GM18511 (cell line): ENCODE measurements at regions not wholly inside any gene's neighbourhood (a gene's known extent, or its start where the extent isn't known, plus 50 kb on each side); places are given as distances from the start of the nearest gene placed in this dataset.
"Not testable (repeated sequence)": the region's sequence is repeated elsewhere in the genome, so short reads cannot be mapped to it uniquely, and the experiment has no call there.

Experiments
- ATAC-seq: cut with Tn5 transposase; IDR thresholded peaks from one replicate; pipeline ENCODE4 v1.9.1; 2021; ENCODE audit warnings: mild to moderate bottlenecking, moderate library complexity; ENCODE audit not compliant: unreplicated experiment

DNA sequence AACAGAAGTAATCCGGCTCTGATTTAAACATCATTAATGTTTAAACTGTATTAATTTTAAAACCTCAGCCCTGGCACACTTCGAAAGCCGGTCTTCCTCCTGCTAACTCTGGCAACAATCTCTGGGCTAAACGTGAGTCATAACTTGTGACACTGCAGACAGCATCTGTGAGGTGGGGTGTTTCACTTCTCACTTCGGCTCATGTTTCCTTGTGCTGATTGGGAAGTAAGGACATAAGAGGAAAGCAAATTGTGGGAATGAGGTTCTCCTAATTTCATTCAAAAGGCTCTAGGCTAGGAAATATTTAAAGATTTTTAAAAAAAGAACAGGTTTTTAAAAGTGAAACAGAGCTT lies 139.9 kb upstream of the USP9X start:
- ATAC-seq = no peak

DNA sequence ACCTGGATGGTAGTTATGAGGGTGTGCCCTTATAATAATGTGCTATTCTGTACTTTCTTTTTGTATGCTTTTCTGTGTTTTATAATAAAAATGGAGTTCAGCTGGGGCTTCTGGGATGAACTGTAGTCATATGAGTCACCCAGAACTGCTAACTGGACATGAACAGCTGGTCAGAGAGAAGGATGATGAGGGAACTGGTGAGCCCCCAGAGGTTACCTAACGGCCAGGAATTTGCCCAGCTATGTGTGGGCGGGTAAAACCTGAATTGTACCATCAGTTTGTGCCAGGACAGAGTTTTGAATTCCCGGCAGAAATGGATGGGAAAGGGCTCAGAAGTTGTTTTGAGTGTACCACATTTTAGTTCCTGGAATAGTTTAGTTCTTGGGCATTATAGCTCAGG lies 138.0 kb upstream of the USP9X start:
- ATAC-seq = no peak

DNA sequence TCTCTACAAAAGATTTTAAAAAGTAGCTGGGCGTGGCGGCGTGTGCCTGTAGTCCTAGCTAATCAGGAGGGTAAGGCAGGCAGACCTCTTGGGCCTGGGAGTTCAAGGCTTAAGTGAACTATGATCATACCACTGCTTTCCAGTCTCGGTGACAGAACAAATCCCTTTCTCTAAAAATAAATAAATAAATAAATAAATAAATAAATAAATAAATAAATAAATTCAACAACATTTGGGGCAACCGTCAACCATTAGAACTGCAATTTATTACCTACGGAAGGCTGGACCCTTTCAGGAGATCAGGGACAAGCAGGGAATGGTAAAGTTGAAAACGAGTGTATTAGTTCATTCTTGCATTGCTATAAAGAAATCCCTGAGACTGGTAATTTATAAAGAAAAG lies 136.2 kb upstream of the USP9X start:
- no peak for ATAC-seq

DNA sequence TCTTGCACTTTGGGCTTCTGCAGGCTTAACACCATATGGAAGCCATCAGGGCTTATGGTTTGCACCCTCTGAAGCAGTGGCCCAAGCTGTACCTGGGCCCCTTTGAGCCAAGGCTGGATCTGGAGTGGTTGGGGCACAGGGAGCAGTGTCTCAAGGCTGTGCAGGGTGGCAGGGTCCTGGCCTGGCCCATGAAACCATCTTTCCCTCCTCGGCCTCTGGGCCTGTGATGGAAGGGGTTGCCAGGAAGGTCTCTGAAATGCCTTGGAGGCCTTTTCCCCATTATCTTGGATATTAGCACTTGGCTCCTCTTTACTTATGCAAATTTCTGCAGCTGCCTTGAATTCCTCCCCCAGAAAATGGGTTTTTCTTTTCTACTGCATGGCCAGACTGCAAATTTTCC lies 134.7 kb upstream of the USP9X start:
- no peak for ATAC-seq

DNA sequence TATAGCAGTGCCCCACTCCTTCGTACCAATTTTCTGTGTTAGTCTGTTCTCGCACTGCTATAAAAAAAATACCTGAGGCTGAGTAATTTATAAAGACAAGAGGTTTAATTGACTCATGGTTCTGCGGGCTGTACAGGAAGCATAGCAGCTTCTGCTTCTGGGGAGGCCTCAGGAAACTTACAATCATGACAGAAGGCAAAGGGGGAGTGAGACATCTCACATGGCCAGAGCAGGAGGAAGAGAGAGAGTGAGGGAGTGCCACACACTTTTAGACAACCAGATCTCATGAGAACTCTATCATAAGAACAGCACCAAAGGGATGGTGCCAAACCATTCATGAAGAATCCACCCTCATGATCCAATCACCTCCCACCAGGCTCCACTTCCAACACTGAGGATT lies 133.8 kb upstream of the USP9X start:
- ATAC-seq = not testable (repeated sequence)

DNA sequence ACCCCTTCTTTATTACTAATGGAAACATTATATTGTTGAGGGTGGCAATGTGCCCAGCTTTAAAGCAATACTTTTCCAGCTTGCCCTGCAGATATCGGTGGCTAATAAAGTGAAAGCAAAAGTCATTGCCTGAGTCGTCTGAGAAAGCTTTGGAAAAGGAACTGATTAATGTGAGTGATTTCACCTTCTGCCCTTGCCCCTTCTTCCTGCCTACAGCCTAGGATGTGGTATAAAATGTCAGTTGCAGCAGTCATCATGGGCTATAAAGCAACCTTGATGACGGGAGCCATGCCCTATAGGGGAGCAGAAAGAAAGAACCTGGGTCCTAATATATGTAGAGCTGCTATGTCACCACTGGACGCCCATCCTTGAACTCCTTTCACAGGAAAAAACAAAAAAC lies 132.4 kb upstream of the USP9X start:
- peak; percentile 48 for ATAC-seq

DNA sequence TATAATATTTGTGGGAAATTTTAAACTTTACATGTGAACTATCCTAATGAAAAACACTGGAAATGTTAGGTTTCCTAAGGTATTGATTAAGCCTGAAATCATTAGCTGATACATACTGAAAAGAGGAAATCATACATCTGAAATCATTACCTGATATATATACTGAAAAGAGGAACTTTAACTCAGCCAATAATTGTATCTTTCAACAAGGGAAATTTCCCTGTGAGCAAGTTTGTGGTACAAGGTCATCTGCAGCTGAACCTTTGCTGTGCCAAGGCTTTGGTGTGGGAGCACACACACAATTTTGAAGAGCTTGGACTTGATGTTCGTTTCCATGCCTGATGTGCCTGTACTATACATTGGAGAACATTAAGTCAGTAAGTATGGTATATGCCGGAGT lies 131.9 kb upstream of the USP9X start:
- peak; percentile 89 for ATAC-seq

DNA sequence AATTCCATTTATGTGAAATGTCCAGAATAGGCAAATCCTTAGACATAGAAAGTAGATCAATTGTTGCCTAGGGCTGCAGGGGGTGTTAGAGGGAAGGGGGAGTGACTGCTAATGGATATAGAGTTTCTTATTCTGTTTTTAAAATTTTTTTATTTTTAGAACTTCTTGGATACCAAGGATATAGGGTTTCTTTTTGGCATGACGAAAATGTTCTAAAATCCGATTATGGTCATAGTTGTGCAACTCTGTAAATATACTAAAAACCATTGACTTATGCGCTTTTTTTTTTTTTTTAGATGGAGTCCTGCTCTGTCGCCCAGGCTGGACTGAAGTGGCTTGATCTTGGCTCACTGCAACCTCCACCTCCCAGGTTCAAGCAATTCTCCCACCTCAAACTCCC lies 125.2 kb upstream of the USP9X start:
- no peak for ATAC-seq

DNA sequence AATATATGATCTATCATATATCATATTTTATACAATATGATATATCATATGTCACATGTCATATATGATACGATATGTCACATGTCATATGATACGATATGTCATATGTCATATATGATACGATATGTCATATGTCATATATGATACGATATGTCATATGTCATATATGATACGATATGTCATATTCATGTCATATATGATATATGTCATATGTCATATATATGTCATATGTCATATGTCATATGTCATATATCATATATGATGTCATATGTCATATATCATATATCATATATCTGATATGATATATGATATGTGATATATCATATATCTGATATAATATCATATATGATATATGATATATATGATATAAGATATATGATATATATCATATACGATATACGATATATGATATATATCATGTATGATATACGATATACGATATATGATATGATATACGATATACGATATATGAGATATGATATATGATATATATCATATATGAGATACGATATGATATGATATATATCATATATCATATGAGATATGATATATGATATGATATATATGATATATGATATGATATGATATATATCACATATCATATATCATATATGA lies 122.3 kb upstream of the USP9X start:
- ATAC-seq = no peak

DNA sequence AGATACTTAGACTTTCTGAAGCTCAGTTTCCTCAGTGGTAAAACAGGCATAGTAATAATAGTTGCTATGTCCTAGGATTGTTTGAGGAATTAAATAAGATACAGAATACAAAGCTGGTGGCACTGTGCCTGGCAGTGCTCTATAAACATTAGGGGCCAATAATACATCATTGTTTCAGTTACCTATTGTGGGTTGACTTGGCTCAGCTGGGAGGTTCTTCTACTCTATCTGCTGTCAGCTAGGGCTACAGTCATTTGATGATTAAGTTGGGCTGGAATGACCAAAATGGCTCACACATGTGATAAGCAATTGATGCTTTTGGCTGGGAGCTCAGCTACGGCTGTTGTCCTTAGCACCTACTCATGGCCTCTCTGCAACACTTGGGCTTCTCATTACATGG lies 121.2 kb upstream of the USP9X start:
- ATAC-seq = no peak

DNA sequence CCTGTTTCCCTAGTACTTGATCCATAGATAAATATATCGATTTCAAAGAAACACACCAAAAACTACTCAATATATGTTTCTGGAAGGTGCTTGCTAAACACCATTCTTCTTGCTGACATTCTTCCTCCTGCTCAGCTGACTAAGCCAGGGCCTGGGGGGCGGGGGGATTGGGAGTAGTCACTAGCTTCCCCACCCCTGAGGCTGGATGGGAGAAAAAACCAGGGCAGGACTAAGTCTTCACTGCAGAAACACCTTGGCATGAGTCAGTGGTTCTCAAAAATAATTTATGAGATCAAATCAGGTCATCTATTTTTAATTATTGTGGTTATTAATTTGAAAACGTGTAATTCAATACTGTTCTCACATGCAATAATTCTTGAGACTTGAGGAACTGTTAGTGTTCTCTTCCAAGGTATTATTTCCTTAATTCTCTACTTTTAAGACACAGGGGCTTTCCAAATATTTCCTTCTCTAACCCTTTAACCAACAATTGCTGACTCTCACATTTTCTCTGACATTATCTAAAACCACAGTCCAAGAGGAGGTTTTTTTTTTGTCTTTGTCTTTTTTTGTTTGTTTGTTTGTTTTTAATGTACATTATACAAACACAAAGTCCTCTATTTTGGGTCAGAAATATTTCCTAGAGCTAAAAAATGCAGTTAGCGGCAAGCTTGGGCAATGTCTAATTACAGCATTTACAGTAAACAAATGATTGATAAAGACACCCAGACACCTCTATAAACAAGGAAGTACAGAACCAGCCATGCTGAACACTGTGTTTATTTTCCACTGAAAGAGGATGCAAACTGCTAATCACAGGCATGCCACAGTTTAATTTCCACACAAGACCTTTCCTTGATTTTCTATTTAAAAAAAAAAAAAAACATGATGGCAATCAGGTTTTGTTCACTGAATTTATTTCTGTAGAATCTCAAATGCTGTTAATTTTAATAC lies 120.3 kb upstream of the USP9X start:
- no peak for ATAC-seq

DNA sequence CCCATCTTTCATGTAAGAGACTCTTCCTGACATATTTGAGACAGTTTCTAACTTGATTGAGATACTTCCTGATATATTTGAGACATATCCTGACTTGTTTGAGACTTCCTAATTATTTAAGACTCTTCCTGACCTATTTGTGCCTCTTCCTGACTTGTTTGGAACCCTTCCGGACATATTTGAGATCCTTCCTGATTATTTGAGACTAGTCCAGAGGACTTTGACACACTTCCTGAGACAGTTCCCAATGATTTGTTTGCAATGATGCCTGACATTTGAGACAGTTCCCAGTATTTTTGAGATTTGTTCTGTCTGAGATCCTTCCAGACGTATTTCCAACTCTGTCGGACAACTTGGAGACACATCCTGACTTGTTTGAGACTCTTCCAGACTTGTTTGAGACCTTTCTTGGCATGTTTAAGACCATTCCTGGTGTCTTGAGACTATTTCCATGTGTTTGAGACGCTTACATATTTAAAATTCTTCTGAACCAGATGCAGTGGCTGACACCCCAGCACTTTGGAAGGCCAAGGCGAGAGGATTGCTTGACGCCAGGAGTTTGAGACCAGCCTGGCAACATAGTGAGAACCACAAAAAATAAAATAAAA lies 118.9 kb upstream of the USP9X start:
- no peak for ATAC-seq

DNA sequence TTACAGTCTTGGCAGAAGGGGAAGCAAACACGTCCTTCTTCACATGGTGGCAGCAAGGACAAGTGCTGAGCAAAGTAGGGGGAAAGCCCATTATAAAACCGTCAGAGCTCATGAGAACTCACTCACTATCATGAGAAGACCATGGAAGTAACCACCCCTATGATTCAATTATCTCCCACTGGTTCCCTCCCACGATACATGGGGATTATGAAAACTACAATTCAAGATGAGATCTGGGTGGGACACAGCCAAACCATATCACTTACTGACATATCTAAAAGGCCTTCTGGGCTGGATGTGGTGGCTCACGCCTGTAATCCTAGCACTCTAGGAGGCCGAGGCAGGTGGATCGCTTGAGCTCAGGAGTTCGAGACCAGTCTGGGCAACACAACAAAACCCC lies 117.1 kb upstream of the USP9X start:
- no peak for ATAC-seq

DNA sequence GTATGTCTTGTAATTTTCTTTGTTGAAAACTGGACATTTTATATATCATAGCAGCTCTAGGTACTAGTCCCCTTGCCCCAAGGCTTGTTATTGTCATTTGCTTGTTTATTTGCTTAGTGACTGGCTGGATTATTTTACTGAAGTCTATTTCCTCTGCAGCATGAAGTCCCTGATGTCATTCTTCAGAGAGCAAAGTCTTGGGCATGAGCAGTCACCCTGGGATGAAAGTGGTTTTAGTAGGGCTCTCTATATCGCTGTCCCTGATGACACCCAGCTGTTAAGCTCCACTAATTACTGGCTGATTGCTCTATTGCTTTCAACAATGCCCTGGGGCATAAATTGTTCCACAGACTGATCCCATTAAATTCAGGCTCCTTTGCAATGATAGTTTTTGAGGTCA lies 113.5 kb upstream of the USP9X start:
- ATAC-seq = no peak

DNA sequence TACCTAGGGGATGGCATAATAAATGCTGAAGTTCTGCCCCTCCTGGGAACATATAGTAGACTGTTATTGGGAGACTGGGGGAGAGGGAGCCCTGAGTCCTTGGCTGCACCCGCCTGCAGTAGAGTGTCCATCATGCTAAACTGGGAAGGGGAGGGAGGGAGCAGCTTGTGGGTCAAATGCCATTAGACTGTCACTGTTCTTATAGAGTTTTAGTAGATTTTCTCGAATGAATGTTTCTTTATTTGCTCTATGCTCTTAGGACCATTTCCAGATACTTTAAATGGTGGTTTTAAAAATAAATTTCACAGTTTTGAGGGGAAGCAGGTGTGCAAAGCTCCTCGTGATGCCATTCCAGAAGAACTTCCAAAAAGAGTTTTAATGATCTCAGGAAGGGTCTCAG lies 111.6 kb upstream of the USP9X start:
- no peak for ATAC-seq

DNA sequence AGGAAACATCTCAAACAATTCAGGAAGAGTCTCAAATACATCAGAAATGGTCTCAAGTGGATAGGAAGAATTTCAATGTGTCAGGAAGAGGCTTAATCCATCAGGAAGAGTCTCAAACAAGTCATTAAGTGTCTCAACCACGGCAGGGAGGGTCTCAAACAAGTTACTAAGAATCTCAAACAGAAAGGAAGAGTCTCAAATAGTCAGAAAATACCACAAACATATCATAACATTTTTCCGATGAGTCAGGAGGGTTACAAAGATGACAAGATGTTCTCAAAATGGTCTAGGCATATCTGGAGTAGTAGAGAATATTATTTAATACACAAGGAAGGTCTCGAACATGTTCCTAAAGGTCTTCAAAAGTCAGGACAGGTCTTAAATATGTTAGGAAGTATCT lies 109.3 kb upstream of the USP9X start:
- no peak for ATAC-seq

DNA sequence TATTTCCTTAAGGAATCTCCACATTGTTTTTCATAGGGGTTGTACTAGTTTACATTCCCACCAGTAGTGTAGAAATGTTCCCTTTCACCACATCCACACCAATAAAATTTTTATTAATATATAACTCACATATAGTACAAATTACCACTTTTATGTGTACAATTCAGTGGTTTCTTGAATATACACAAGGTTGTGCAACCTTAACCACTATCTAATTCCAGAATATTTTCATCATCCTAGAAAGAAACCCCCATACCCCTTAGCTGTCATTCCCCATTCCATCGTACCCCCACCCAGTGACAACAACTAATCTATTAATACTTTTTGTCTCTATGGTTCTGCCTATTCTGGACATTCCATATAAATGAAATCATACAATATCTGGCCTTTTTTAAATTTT lies 108.3 kb upstream of the USP9X start:
- no peak for ATAC-seq

DNA sequence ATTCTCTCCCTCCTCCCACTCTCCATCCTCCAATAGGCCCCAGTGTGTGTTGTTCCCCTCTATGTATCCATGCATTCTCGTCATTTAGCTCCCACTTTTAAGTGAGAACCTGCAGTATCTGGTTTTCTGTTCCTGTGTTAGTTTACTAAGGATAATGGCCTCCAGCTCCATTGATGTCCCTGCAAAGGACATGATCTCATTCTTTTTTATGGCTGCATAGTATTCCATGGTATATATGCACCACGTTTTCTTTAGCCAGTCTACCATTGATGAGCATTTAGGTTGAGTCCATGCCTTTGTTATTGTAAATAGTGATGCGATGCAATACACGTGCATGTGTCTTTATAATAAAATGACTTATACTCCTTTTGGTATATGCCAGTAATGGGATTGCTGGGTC lies 100.3 kb upstream of the USP9X start:
- no peak for ATAC-seq

DNA sequence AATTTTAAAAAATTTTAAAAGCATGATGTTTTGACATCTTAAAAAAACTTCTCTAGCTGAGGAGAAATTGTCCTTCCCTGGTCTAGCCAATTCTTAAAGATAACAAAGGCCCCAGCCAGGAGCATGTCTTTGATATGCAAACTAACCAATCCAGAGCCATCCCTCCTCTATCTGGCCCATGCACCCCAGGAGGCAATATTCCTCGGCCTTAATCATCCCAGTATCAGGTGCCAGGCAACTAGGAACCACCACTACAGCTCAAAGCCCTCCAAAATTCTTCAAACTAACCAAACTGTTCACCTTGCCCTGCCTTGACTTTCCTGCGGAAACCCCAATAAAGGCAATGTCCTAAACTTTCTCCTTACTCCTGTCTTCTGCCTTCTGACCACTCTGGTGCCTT lies 97.8 kb upstream of the USP9X start:
- no peak for ATAC-seq

DNA sequence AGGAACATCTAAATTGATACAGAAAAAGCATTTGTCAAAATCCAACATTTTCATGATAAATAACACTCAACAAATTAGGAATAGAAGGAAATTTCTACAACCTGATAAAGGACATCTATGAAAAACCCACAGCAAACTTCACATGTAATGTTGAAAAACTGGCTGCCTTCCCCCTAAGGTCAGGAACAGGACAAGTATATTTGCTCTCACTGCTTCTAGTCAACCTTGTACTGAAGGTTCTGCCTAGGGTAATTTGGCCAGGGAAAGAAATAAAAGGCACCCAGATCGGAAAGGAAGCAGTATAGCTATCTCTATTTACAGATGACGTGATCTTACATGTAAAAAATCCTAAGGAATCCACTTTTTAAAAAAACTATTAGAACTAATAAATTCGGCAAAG lies 97.1 kb upstream of the USP9X start:
- no peak for ATAC-seq

DNA sequence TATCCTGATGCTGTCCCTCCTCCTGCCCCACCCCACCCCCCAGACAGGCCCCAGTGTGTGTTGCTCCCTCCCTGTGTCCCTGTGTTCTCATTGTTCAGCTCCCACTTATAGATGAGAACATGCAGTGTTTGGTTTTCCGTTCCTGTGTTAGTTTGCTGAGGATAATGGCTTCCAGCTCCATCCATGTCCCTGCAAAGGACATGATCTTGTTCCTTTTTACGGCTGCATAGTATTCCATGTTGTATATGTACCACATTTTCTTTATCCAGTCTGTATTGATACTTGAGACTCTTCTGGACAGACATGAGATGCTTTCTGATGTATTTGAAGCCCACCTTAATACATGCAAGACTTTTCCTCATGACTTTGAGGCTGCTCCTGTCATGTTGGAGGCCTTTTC lies 91.8 kb upstream of the USP9X start:
- ATAC-seq = not testable (repeated sequence)

DNA sequence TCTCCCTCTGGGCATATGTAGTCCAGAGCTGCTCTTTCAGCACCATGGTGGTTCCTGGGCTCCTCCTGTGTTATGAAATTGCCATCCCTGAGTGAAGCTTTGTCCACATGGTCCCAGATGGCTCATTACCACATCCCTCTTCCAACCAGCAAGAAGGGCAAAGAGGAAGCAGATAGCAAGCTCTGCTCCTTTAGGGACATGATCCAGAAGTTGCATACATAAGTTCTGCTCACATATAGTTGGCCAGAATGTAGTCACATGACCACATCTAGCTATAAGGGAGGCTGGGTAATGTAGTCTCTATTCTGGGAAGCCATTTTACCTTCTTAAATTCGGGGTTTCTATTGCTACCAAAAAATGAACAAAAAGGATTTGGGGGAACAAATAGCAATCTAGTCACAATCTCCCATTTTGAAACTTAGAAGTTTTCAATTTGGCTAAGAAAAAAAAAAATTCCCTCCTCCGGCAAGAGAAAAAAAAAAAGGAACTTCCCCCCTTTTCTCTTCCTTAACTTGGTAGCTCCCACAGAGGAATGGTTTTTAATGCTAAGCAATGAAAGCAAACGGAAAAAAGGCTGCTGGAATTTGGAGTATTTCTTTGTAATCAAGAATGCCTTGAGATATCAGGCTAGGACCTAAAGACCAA lies 88.2 kb upstream of the USP9X start:
- peak; percentile 72 for ATAC-seq
